GM20431 (cell line): ENCODE measurements at regions not wholly inside any gene's neighbourhood (a gene's known extent, or its start where the extent isn't known, plus 50 kb on each side); places are given as distances from the start of the nearest gene placed in this dataset.

Experiments
- in situ Hi-C: fragments of 300-500 bp; cut with MseI, MboI; formaldehyde crosslinking; loops from one replicate; pipeline ENCODE4 v1.15.0; 2020; ENCODE audit warnings: low sequenced_read_pairs; ENCODE audit not compliant: unreplicated experiment

DNA sequence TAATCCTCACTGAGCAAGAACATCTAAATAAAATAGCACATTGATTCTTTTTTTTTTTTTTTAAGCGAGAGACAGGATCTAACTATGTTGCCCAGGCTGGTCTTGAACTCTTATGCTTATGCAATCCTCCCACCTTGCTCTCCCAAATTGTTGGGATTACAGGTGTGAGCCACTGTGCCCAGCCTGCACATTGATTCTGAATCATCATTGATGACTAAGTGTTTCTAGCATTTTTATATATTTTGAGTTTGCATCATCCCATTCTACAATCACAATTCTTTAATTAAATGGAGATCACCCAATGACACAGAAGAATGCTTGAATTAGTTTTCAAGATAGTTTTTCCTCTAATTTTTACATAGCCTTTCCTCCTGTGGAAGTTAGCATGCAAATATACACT, 354.1 kb downstream of the KLF5 start:
- in situ Hi-C loops, result no loop called here

DNA sequence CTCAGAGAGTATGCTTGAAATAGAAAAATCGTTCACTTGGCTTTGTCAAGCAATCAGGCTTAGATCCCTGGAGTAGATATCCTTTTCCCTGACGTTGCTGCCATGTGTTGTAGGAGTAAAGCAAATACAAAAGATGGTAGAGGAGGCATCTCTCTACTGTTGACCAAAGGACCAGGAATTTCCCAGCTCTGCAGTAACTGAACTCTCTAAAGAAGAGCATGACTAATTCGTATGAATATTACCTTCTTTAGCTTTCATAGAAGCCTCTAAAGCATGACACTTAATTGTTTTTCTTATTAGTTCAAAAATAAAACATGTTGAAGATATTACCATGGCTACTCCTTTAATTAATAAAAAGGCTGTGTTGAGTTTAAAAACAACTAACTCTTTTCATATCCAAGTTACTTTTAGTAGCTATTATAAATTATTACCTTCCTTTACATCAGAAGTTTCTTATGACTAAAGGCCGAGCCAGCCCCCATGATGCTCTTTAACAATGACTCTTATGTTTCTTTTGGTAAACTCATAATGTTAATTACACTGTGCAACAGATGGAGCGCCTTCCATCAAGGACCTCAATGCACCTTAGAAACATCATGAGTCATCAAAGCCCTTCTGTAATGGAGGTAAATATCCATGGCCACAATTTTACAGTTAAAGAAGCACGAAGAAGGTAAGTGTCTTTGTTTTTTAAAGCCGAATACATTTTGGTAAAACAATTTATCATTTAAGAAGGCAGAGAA, 352.4 kb downstream of the KLF5 start:
- in situ Hi-C loops, result no loop called here

DNA sequence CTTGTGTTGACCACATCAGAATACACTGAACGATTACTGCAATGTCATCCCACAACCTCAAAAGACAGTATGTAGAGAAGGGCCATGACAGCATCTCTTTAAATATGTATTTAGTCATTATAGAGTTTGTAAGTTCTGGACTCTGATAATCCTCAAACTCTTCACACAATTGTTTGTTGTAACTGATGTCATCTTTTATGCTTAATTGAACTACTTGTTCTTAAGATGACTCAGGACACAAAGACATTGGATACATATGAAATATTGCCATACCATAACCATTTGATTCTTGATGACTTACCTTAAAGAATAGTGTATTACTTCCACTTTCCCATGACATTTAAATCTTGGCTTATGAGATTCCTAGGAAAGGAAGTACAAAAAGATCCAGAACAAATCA, 347.6 kb downstream of the KLF5 start:
- in situ Hi-C loops, result no loop called here

DNA sequence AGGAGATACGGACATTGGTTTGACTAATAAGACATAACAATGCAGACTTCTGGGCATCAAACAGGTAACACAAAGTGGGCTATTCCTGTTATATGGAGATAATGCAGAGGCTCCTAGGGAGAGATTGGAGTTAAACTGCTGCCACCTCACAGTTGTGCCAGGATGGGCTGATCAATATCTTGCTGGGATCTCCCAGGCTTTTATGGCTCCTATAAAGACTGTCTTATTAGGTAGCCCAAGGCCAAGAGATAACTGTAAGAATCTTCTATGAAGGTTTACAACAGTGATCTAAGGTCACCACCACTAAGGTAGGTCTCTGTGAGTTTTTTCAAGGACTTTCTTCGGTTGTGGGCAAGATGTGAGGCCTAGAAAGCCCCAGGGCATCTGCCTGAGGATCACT, 345.8 kb downstream of the KLF5 start:
- in situ Hi-C loops, result no loop called here

DNA sequence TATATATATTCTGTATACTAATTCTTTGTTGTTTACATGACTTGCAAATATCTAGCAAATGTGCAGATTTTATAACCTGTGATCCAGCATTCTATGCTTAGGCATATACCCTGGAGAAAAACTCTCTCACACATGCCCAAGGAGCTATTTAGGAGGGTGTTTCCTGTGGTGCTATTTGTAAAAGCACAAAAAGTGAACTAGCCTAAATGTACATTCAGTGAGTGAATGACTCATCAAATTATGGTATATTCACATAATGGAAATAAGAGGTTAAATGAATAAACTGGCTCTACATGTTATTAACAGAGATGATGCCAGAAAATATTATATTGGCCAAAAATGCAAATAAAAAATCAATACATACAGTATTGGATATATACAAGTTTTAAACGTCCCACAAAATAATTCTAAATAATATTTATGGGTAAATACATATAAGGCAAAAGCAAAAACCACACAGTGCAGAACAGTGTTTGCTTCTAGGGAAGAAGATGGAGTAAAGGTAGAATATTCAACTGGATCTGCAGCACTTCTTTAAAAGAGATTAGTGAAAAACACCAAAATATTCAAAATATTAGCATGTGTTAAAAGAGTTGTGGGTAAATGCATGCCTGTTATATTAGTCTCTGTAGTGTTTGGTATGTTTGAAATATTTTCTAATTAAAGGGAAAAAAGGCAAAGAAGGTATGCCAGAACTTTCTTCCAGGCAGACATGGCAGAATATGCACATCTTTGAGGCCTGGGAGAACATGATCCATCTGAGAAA, 344.7 kb downstream of the KLF5 start:
- in situ Hi-C loops, result no loop called here

DNA sequence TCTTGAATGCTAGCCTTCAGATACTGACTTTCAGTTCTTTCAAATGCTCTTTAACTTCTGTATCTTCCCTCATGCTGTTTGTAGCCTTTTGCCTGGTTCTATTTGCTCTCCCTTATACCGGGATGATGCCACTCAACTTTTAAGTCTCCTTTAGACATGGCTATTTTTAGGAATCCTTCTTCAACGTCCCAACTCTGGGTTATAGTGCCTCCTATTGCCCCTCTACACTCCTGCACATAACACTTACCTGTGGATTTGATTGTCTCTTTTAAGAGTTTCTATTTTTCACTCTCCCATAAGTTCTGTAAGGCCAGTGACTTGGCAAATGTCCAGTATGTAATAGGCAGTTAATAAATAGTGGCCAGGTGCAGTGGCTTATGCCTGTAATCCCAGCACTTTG, 343.0 kb downstream of the KLF5 start:
- in situ Hi-C loops, result no loop called here

DNA sequence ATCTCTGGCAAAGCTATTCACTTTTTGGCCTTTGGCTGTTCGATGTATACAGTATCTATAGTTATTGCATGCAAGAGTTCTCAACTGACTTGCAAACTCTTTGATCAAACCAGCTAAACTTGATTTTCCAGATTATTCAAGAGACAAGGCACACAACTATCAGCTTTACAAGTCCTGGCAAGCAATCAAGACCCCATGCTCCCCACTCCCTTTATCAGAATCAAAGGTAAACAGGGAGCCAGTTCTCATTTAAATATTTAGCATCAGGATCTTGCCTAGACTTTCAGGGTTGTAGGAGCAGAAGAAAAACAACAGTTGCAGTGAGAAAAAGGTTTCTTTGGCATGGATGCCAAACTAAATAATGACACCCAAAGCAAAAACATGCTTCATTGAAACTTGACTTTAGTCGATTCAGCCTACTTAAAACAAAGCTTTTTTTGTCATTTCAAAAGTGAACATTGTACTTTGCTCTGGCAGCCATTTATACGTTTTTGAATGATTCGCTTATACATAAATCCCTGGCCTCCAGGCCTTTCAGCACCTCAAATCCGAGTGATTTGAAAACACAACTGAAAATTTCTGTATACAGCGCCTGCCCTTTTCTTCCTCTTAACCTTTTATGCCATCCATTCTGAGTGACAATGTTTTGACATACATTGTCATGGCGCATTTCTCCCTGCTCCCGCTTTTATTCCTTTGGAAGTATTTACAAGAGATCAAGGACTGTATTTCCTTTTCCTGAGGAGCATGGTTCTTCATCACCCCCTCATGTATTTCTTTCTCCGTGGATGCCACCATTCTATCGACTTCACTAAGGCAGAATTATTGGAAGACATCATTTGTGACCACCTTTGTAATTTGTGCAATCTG, 340.8 kb downstream of the KLF5 start:
- in situ Hi-C loops, result no loop called here

DNA sequence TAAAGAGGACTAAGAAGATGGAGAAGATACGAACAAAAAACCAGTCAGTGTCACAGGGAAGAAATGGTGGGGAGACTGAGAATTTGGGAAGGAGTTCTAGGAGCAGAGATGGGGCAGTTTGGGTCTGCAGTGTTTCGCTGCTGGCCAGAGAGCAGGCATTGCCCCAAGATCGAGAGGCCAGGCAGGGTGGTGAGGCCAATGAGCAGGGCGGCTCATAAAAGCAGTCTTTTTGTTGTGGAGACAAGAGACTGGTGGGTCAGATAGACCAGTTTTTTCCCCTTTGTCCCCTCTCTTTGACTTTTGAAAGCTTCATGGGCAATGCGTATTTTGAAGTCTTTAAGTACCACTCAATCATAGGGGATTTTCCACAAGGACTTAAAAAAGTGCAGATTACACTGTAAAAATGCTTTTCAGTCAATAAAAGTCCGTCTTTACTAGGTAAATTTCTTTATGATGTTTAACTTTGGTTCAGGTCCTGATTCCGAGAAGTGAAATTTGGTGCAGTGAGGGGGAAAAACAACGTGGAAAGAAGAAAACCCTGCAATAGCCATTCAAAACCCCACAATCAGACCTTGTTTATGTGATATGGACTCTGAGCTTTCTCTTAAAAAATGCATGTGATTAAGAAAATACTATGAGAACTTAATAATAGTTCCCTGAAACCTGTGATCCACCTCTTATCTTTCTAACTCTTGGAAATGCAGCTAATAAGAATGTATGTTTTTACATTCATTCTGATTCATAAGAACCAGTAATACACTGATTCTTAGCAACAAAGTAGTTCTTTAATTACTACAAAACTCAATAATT, 338.9 kb downstream of the KLF5 start:
- in situ Hi-C loops, result no loop called here

DNA sequence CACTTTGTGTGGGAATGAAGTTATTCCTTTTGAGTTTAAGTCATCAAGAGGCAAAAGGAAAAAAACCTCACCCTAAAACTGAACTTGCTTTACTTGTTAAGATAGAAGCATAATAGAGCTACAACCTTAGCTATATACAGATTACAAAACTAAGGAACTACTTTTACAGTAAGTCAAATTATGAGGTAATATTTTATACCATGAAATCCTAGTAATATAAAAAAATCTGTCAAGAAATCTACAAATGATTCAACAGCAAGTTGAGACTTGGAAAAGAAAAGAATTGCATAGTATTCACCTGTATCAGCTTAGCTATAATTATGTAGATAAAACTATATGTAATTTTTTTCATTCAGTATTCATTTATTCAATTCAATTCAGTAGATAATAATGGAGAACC, 335.3 kb downstream of the KLF5 start:
- in situ Hi-C loops, result no loop called here

DNA sequence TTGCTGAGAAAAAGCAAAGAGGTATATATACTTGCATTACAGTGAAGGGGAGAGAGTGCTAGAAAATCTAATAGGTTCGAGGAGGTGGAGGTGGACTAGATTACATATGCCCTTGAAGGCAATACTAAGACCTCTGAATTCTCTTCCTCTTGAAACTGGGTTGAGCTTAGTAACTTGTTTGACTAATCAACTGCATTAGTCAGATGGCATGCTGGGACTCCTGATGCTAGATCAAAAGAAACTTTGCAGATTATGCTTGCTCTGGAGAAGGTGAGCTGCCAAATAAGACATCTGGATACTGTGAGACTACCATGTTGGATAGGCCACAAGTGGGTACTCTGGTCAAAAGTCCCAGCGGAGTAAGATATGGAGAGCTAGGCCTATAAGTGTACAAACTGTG, 331.3 kb downstream of the KLF5 start:
- in situ Hi-C loops, result no loop called here

DNA sequence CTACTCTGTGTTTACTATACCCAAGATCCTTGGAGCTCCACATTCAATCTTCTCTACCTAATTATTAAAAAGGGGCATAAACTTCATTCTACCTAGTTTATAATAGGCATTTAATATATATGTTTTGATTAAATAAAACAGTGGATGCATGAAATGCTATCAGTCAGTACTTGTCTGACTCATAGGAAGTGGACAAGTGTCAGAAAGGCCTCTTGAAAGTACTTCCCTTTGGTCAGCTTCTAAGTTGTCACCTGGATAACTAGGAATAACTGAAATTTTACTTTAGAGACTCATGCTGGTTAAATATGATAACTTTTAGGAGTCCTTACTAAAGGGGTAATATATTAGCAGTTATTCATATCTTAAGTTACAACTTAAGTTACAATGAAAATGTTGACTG, 329.8 kb downstream of the KLF5 start:
- in situ Hi-C loops, result no loop called here

DNA sequence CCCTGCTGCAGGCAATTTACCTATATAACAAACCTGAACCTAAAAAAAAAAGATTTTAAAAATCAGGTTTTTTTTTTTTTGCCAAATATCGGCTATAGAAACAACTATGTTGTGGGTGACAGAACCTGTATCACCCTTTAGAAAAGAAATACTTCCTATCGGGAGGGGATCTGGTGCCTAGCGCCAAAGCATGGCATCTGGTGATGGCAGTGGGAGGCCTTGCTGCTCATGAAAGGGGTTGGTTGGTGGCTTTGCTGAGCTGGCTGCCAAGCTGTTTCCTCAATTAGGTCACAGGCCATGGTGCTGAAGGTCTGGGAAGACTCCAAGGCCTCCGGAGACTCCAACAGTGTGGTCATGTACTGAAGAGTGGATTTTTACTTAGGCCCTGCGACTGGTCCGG, 328.5 kb downstream of the KLF5 start:
- in situ Hi-C loops, result no loop called here

DNA sequence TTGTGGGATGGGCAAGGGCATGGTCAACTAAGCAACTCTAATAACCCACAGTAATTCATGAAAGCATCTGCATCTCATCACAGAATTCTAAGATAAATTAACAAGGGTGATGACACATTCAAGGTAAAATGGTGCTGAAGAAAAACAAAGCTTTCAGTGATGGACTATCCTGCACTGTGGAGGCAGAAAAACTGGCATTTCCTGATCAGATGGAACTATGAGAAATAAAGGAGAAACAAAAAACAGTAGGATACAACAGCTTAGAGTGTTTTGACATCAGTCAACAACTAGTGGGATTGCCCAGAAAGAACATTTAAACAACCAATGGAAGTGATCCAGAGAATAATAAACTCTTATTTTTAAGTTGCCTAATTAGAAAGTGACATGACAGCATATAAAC, 327.0 kb downstream of the KLF5 start:
- in situ Hi-C loops, result no loop called here

DNA sequence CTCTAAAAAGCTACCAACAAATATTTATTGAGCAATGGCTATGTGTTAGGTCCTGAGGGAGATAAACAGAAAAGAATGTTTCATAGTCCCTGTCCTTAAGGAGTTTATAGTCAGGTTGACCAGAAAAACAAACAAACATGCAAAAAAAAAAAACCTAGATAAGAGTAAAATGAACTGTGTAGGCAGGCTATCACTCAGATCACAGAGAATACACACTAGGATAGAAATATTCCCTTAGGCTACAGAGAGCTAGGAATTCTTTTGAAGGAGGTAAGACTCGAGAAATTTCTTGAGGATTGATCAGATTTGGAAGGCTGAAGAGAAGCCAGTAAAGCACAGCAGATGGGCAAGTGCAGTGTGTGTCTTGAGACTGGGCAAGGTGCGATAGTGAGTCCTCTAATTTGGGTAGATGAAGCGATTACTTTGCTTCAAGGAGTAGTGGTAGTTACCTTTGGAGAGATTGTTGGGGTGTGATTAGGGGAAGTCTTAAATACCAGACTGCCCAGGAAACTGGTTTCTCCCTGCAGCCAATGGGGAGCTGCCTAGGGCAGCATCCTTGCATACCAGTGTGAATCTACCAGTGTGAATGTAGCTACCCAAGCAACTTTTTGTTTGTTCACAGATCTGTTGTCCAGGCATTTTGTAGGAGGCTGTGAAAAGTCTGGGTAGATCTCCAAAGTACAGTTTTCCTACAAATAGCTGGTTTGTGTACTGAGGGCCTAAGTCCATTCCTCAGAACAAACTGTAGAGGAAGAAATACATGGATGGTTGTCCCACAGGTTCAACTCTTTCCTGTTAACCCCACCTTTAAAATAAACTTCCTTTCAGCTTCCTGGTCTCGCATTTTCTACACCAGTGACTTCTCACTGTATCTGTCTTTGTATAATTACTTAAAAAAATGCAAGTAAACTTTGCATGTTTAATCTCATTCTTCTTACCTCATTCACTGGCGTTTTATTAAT, 314.1 kb downstream of the KLF5 start:
- in situ Hi-C loops, result no loop called here

DNA sequence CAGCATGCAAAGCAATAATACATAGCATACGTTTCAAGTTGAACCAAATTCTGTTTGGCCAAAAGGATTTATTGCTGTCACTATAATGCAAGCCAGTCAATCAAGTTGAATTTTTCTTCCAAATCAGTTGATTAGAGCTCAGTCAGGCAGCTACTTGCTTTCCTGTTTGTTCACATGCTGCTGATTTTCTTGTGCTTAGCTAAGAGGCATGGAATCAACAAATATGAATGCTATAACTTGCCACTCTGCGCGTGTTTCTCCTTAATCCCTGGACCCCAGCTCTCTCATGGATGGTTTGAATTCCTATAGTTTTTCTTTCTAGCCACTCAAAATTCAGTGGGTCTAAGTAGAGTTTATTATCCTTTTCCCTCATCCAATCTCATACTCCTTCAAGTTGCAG, 311.3 kb downstream of the KLF5 start:
- in situ Hi-C loops, result no loop called here

DNA sequence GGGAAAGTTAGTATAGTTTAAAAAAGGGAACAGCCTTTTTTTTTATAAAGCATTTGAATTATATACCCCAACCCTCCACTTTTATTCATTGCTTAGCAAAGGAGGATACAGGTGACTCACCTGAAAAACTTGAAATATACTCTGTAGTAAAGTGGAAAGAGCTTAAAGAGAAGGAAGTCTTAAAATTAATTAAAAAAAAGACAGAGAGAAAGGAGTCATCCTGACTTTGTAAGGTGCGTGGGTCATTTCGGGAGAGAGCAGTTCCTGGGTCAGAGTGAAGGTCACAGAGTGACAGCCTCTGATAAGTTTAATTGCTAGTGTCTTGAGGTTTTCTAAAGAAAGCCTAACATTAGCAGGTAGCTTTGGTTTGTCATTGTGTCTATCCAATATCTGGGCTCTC, 310.3 kb downstream of the KLF5 start:
- in situ Hi-C loops, result no loop called here

DNA sequence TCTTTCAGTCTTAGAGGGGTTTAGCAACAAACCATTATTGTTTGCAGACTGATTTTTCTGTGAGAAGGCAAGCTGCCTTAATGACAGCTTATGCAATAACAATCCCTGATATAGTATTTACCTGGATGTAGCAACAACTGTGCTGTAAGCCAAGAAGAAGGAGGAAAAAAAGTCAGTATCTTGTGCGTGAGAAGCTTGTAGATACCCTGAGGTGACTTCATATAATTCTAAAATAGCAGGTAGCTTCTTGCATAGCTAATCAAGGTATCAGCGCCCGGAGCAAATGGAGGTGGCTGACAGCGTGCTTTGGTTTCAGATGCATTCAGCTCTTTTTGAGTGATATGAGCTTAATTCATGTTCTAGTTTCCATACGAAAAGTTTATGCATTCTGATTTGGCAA, 309.8 kb downstream of the KLF5 start:
- in situ Hi-C loops, result no loop called here

DNA sequence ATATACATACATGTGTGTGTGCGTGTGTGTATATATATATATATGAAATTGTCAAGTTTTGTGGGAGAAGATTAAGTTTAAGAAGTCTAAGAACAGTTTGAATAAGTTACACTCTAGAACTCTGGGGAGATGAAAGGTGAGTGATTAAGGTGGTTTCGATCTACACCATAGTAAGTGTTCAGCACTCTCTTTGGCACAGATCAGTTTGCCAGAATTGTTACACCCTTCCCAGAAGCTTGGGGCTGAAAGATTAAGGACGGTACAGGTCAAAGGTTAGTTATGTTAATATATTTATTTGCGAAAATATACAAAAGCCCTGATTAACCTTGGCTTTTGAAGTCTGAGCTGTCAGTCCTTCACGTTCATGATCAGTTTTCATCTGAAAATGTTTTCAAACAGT, 309.1 kb downstream of the KLF5 start:
- in situ Hi-C loops, result no loop called here

DNA sequence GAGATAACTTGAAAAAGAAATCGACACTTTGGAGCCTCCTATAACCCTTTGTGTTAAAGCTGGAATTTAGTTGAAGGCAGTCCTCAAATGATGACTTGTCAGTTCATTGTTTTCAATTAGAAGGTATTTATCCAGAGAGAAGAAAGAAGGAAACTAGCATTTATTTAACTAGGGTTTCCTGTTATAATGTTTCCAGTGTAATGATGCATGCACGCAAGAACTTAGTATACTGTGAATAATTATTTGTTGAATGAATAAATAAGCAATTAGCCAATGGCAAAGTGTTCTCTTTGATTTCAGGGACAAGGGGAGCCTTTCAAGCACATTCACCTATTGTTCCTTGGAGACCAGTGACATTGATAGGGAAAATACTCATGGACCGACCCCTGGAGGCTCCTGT, 307.4 kb downstream of the KLF5 start:
- in situ Hi-C loops, result no loop called here
